Endodermal cell (in vitro differentiated cells): ENCODE measurements at regions not wholly inside any gene's neighbourhood (a gene's known extent, or its start where the extent isn't known, plus 50 kb on each side); places are given as distances from the start of the nearest gene placed in this dataset.

Source experiments
- DNase-seq: peaks from one replicate; pipeline ENCODE4 v3.0.0-alpha.2; 2017
- H3K27ac ChIP-seq: 2 replicates; pipeline ENCODE4 v1.5.1; 2013; ENCODE audit warnings: mild to moderate bottlenecking, low read depth, low read length, moderate library complexity
- H3K27me3 ChIP-seq: 2 replicates; pipeline ENCODE4 v1.6.1; 2013; ENCODE audit warnings: mild to moderate bottlenecking, low read length, moderate library complexity; ENCODE audit not compliant: insufficient read depth, control insufficient read depth, poor library complexity, severe bottlenecking
- H3K36me3 ChIP-seq: 2 replicates; pipeline ENCODE4 v1.7.0; 2013; ENCODE audit warnings: mild to moderate bottlenecking, low read length, moderate library complexity; ENCODE audit not compliant: control insufficient read depth, insufficient read depth
- H3K4me1 ChIP-seq: one replicate; pipeline ENCODE4 v1.7.0; 2013; ENCODE audit warnings: low read length; ENCODE audit not compliant: control insufficient read depth, insufficient read depth
- H3K4me3 ChIP-seq: 2 replicates; pipeline ENCODE4 v1.5.1; 2013; ENCODE audit warnings: mild to moderate bottlenecking, low read length, moderate library complexity
- H3K9ac ChIP-seq: 2 replicates; pipeline ENCODE4 v1.6.1; 2013; ENCODE audit warnings: mild to moderate bottlenecking, low read length, moderate library complexity; ENCODE audit not compliant: poor library complexity, severe bottlenecking; ENCODE audit errors: extremely low read depth
- H3K9me3 ChIP-seq: 2 replicates; pipeline ENCODE4 v1.6.1; 2013; ENCODE audit warnings: mild to moderate bottlenecking, low read length, moderate library complexity; ENCODE audit not compliant: control insufficient read depth
- H3K27ac Mint-ChIP-seq: 2 replicates; pipeline ENCODE4 v1.8.0; 2020; ENCODE audit warnings: mixed read lengths
- H3K27me3 Mint-ChIP-seq: 2 replicates; pipeline ENCODE4 v1.8.0; 2021; ENCODE audit warnings: mild to moderate bottlenecking, mixed read lengths; ENCODE audit not compliant: insufficient read depth
- H3K36me3 Mint-ChIP-seq: 2 replicates; pipeline ENCODE4 v1.8.0; 2020; ENCODE audit warnings: low read depth, mixed read lengths
- H3K4me1 Mint-ChIP-seq: 2 replicates; pipeline ENCODE4 v1.8.0; 2020; ENCODE audit warnings: mixed read lengths
- H3K4me3 Mint-ChIP-seq: 2 replicates; pipeline ENCODE4 v1.8.0; 2020; ENCODE audit warnings: mild to moderate bottlenecking, moderate library complexity, mixed read lengths
- H3K9me3 Mint-ChIP-seq: 2 replicates; pipeline ENCODE4 v1.8.0; 2020; ENCODE audit warnings: mild to moderate bottlenecking, mixed read lengths
- CTCF ChIP-seq: fragments of 200-600 bp; sonication (generic); conservative IDR thresholded peaks from 2 replicates; pipeline ENCODE4 v1.5.0; 2021; ENCODE audit warnings: antibody characterized with exemption, mild to moderate bottlenecking
- WGBS, 2 experiments: methylation state at CpG; one replicate each; pipeline versions ENCODE4 v1.1.5 to v1.1.7; 2013; ENCODE audit warnings: missing lambda C conversion rate in 2 of 2, mixed read lengths in 1 of 2; ENCODE audit not compliant: insufficient coverage in 1 of 2, insufficient read length in 1 of 2; 5-methylcytosine and 5-hydroxymethylcytosine counted together

DNA sequence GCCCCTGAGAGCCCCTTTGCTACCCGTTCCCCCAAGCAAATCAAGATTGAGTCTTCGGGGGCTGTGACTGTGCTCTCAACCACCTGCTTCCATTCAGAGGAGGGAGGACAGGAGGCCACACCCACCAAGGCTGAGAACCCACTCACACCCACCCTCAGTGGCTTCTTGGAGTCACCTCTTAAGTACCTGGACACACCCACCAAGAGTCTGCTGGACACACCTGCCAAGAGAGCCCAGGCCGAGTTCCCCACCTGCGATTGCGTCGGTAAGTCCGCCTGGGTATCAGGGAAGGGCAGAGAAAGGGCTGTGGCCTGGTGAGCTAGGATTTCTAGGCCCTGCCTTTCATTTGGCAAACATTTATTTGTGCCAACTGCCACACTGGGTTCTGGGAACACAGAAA is 63.4 kb downstream of the TET3 start:
- Mint-ChIP-seq H3K36me3 (peaks cover 25% of the 10 kb centered on the region), H3K27me3 (no peaks in the 10 kb centered on the region), H3K27ac (no peak overlapping the region), H3K4me1 (peaks cover 17% of the 10 kb centered on the region), H3K4me3 (no peak overlapping the region), H3K9me3 (no peaks in the 10 kb centered on the region)
- H3K4me3 ChIP-seq = no peak overlapping the region
- no peaks in the 10 kb centered on the region for H3K27me3 ChIP-seq
- peaks cover 22% of the 10 kb centered on the region for H3K36me3 ChIP-seq
- H3K27ac ChIP-seq = no peak overlapping the region
- no peak for TF ChIP-seq CTCF
- DNase-seq = no peak
- peaks cover 6% of the 10 kb centered on the region for H3K4me1 ChIP-seq
- no peaks in the 10 kb centered on the region for H3K9me3 ChIP-seq
- no peak overlapping the region for H3K9ac ChIP-seq
- WGBS, 2 experiments = 93 to 95% methylated on average over 5 to 7 of the region's 7 CpGs

DNA sequence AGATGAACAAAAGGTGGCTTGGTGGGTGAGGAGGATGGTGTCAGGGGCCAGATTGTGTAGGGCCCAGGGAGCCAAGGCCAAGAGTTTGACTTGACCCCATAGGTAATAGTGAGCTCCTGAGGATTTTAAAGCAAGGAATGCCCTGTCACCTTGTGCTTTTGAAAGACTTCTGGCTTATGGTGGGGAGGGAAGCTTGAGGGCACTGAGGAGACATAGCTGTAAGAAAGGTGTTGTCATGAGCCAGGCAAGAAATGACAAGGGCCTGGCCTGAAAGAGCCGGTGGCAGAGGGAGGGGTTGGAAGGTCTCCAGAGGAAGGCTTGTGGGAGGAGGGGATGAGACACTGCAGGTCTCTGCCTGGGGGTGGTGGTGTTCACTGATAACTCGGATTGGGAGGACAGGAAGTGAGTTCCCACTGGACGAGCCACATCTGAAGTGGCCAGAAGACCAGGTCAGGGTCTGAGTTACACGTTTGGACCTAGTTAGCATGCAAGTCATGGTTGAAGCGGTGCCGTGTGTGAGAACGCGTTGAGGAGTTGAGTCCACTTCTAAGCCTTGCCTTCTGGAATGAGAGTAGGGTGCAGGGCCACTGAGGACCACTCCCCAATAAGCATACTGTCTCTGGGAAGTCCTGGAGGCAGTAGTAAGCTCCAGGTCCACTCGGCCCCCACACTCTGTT is 64.3 kb downstream of the TET3 start:
- Histone ChIP-seq H3K27me3 (no peaks in the 10 kb centered on the region), H3K36me3 (peaks cover 22% of the 10 kb centered on the region), H3K4me3 (no peak overlapping the region), H3K27ac (no peak overlapping the region), H3K9ac (no peak overlapping the region), H3K4me1 (no peaks in the 10 kb centered on the region), H3K9me3 (no peaks in the 10 kb centered on the region)
- Mint-ChIP-seq H3K4me1 (peaks cover 18% of the 10 kb centered on the region), H3K27me3 (no peaks in the 10 kb centered on the region), H3K36me3 (peaks cover 25% of the 10 kb centered on the region), H3K27ac (peak overlapping the region; percentile 18), H3K9me3 (no peaks in the 10 kb centered on the region), H3K4me3 (no peak overlapping the region)
- no peak for TF ChIP-seq CTCF
- WGBS, 2 experiments = 91% methylated on average over 9 of the region's 9 CpGs
- no peak for DNase-seq

- WGBS, 2 experiments = 95 to 100% methylated on average over 4 to 5 of the region's 5 CpGs
- H3K27me3 ChIP-seq = no peaks in the 10 kb centered on the region
- DNase-seq = no peak
- H3K27me3 Mint-ChIP-seq = no peaks in the 10 kb centered on the region
- peaks cover 25% of the 10 kb centered on the region for H3K36me3 Mint-ChIP-seq
- H3K9me3 ChIP-seq = no peaks in the 10 kb centered on the region
- H3K9me3 Mint-ChIP-seq = no peaks in the 10 kb centered on the region
- no peak overlapping the region for H3K9ac ChIP-seq
- H3K4me1 Mint-ChIP-seq = peaks cover 21% of the 10 kb centered on the region
- no peak overlapping the region for H3K4me3 ChIP-seq
- no peak for TF ChIP-seq CTCF
- no peak overlapping the region for H3K27ac Mint-ChIP-seq
- no peaks in the 10 kb centered on the region for H3K4me1 ChIP-seq
- H3K36me3 ChIP-seq = peaks cover 22% of the 10 kb centered on the region
- H3K4me3 Mint-ChIP-seq = no peak overlapping the region
- no peak overlapping the region for H3K27ac ChIP-seq
These were observed 65.4 kb downstream of the TET3 start for GRCh38 chr2:74050151-74050550.
